ENCODE measurements at regions not wholly inside any gene's neighbourhood (a gene's known extent, or its start where the extent isn't known, plus 50 kb on each side); places are given as distances from the start of the nearest gene placed in this dataset.

- no peak overlapping the region for H3K4me3 ChIP-seq
- 61% methylated on average over 4 of the region's 4 CpGs for WGBS
- no peaks in the 10 kb centered on the region for H3K4me1 ChIP-seq
- H3K27ac ChIP-seq (replicated peaks in 1 of 4) = no peak overlapping the region
- no peaks in the 10 kb centered on the region for H3K36me3 ChIP-seq
- no peak for TF ChIP-seq POLR2A (IDR thresholded peaks at IDR 0.05; ENCODE audit: low read depth)
- TF ChIP-seq CTCF (IDR thresholded peaks at IDR 0.05) = no peak
- TF ChIP-seq POLR2AphosphoS5 (IDR thresholded peaks at IDR 0.05) = no peak
- TF ChIP-seq EP300 (IDR thresholded peaks at IDR 0.05) = no peak
- intact Hi-C loops (cut with DNase I) = no loop called here
- no peaks in the 10 kb centered on the region for H3K9me3 ChIP-seq
- H3K27me3 ChIP-seq = no peaks in the 10 kb centered on the region
- DNase-seq (ENCODE audit: extremely low spot score) = no peak
Measured at GRCh38 chr1:213692321-213692720, 295.5 kb upstream of the PROX1 start.

- 73% methylated on average over 4 of the region's 4 CpGs for WGBS
Measured at GRCh38 chr1:213693864-213694263, 293.9 kb upstream of the PROX1 start.

GRCh38 chr1:213697192-213697802 lies 290.5 kb upstream of the PROX1 start:
- no peak for DNase-seq (ENCODE audit: extremely low spot score)
- 81% methylated on average over 4 of the region's 4 CpGs for WGBS
- H3K27me3 ChIP-seq = no peaks in the 10 kb centered on the region
- no peaks in the 10 kb centered on the region for H3K9me3 ChIP-seq
- no peaks in the 10 kb centered on the region for H3K36me3 ChIP-seq
- intact Hi-C loops (cut with DNase I) = no loop called here
- H3K4me1 ChIP-seq = no peaks in the 10 kb centered on the region
- H3K4me3 ChIP-seq = no peak overlapping the region
- no peak overlapping the region for H3K27ac ChIP-seq (replicated peaks in 1 of 4)
- TF ChIP-seq POLR2A (IDR thresholded peaks at IDR 0.05; ENCODE audit: low read depth) (no peak), POLR2AphosphoS5 (IDR thresholded peaks at IDR 0.05) (no peak), EP300 (IDR thresholded peaks at IDR 0.05) (no peak), CTCF (IDR thresholded peaks at IDR 0.05) (no peak)

More at GRCh38 chr1:213693864-213694263, 293.9 kb upstream of the PROX1 start:
- intact Hi-C loops (cut with DNase I) = no loop called here
- H3K4me3 ChIP-seq = no peak overlapping the region
- no peak for DNase-seq (ENCODE audit: extremely low spot score)
- no peak for TF ChIP-seq EP300 (IDR thresholded peaks at IDR 0.05)
- no peak for TF ChIP-seq CTCF (IDR thresholded peaks at IDR 0.05)
- TF ChIP-seq POLR2A (IDR thresholded peaks at IDR 0.05; ENCODE audit: low read depth) = no peak
- no peak for TF ChIP-seq POLR2AphosphoS5 (IDR thresholded peaks at IDR 0.05)
- H3K4me1 ChIP-seq = no peaks in the 10 kb centered on the region
- H3K9me3 ChIP-seq = no peaks in the 10 kb centered on the region
- no peak overlapping the region for H3K27ac ChIP-seq (replicated peaks in 1 of 4)
- H3K27me3 ChIP-seq = no peaks in the 10 kb centered on the region
- H3K36me3 ChIP-seq = no peaks in the 10 kb centered on the region

- Histone ChIP-seq H3K9me3 (no peaks in the 10 kb centered on the region), H3K27ac (replicated peaks in 1 of 4) (no peak overlapping the region), H3K4me3 (no peak overlapping the region), H3K36me3 (no peaks in the 10 kb centered on the region), H3K27me3 (no peaks in the 10 kb centered on the region), H3K4me1 (no peaks in the 10 kb centered on the region)
- TF ChIP-seq CTCF (IDR thresholded peaks at IDR 0.05) (no peak), EP300 (IDR thresholded peaks at IDR 0.05) (no peak), POLR2A (IDR thresholded peaks at IDR 0.05; ENCODE audit: low read depth) (no peak), POLR2AphosphoS5 (IDR thresholded peaks at IDR 0.05) (no peak)
- DNase-seq (ENCODE audit: extremely low spot score) = no peak
- 83% methylated on average over 5 of the region's 5 CpGs for WGBS
- intact Hi-C loops (cut with DNase I) = no loop called here
Measured at GRCh38 chr1:213698092-213698702, 289.6 kb upstream of the PROX1 start.

GRCh38 chr1:213702703-213703102 lies 285.1 kb upstream of the PROX1 start:
- no peak for DNase-seq (ENCODE audit: extremely low spot score)
- H3K27me3 ChIP-seq = no peaks in the 10 kb centered on the region
- H3K27ac ChIP-seq (replicated peaks in 1 of 4) = no peak overlapping the region
- H3K36me3 ChIP-seq = no peaks in the 10 kb centered on the region
- H3K4me3 ChIP-seq = no peak overlapping the region
- intact Hi-C loops (cut with DNase I) = no loop called here
- TF ChIP-seq POLR2AphosphoS5 (IDR thresholded peaks at IDR 0.05) = no peak
- no peak for TF ChIP-seq POLR2A (IDR thresholded peaks at IDR 0.05; ENCODE audit: low read depth)
- TF ChIP-seq CTCF (IDR thresholded peaks at IDR 0.05) = no peak
- no peak for TF ChIP-seq EP300 (IDR thresholded peaks at IDR 0.05)
- H3K4me1 ChIP-seq = no peaks in the 10 kb centered on the region
- H3K9me3 ChIP-seq = no peaks in the 10 kb centered on the region
